Kidney tubule cell (primary cell): ENCODE measurements at regions not wholly inside any gene's neighbourhood (a gene's known extent, or its start where the extent isn't known, plus 50 kb on each side); places are given as distances from the start of the nearest gene placed in this dataset.
A peak's percentile ranks its signal among the peaks of the same experiment; 100 is the strongest.

Experiments
- DNase-seq: peaks from one replicate; pipeline ENCODE4 v3.0.0-alpha.2; 2018; ENCODE audit warnings: low spot score

GRCh38 chr1:30316056-30316455 lies 407.3 kb downstream of the MATN1 start:
- no peak for DNase-seq

GRCh38 chr1:30315185-30315960 lies 408.0 kb downstream of the MATN1 start:
- peak; percentile 3 for DNase-seq

GRCh38 chr1:30314591-30314990 lies 408.8 kb downstream of the MATN1 start:
- no peak for DNase-seq

- no peak for DNase-seq
These were observed 409.8 kb downstream of the MATN1 start for GRCh38 chr1:30313584-30313983.

- no peak for DNase-seq
These were observed 410.2 kb downstream of the MATN1 start for GRCh38 chr1:30313176-30313575.

GRCh38 chr1:30312226-30312625 lies 411.2 kb downstream of the MATN1 start:
- DNase-seq, result no peak

GRCh38 chr1:30311749-30312148 lies 411.6 kb downstream of the MATN1 start:
- no peak for DNase-seq

- DNase-seq, result no peak
These were observed 412.2 kb downstream of the MATN1 start for GRCh38 chr1:30310966-30311742.

- DNase-seq, result no peak
These were observed 416.2 kb downstream of the MATN1 start for GRCh38 chr1:30307182-30307581.

GRCh38 chr1:30305519-30305918 lies 417.9 kb downstream of the MATN1 start:
- no peak for DNase-seq

- DNase-seq, result no peak
These were observed 418.3 kb downstream of the MATN1 start for GRCh38 chr1:30305061-30305460.

GRCh38 chr1:30304080-30304479 lies 419.3 kb downstream of the MATN1 start:
- no peak for DNase-seq

- DNase-seq, result no peak
These were observed 420.0 kb downstream of the MATN1 start for GRCh38 chr1:30303387-30303786.

- no peak for DNase-seq
These were observed 420.5 kb downstream of the MATN1 start for GRCh38 chr1:30302858-30303257.

GRCh38 chr1:30300669-30301068 lies 422.7 kb downstream of the MATN1 start:
- no peak for DNase-seq

- no peak for DNase-seq
These were observed 424.0 kb downstream of the MATN1 start for GRCh38 chr1:30299393-30299792.

GRCh38 chr1:30295674-30296073 lies 427.7 kb downstream of the MATN1 start:
- DNase-seq, result no peak

GRCh38 chr1:30295266-30295665 lies 428.1 kb downstream of the MATN1 start:
- DNase-seq, result no peak

GRCh38 chr1:30294508-30294907 lies 428.9 kb downstream of the MATN1 start:
- DNase-seq, result no peak

- no peak for DNase-seq
These were observed 430.9 kb downstream of the MATN1 start for GRCh38 chr1:30292451-30292850.

- DNase-seq, result no peak
These were observed 431.9 kb downstream of the MATN1 start for GRCh38 chr1:30291526-30291925.

- DNase-seq, result no peak
These were observed 432.8 kb downstream of the MATN1 start for GRCh38 chr1:30290581-30290980.

- no peak for DNase-seq
These were observed 435.4 kb downstream of the MATN1 start for GRCh38 chr1:30287976-30288375.
